HCT116 (cell line): ENCODE measurements at regions not wholly inside any gene's neighbourhood (a gene's known extent, or its start where the extent isn't known, plus 50 kb on each side); places are given as distances from the start of the nearest gene placed in this dataset.

Experiments used
- ATAC-seq: fragments of 200-7000 bp; cut with Tn5 transposase; 2 replicates; pipeline ENCODE4 v1.9.1; 2020; ENCODE audit warnings: mild to moderate bottlenecking, moderate library complexity
- BruUV-seq: library from RNA; stranded (reverse); fragments of 400-500 nt; replicated peaks from 2 replicates; lab custom pipeline; 2021; lab: Mats Ljungman, UMichigan
- CTCF ChIA-PET: fragments of 300-600 bp; sonication (Branson Sonifier 250); formaldehyde crosslinking; loops from one replicate; lab custom pipeline; 2021; ENCODE audit warnings: antibody characterized with exemption; lab: Charles Lee
- POLR2A ChIA-PET: fragments of 300-600, 350-600 bp; sonication (Branson Sonifier 250); formaldehyde crosslinking; loops from one replicate; lab custom pipeline; 2021; ENCODE audit warnings: antibody characterized with exemption; lab: Charles Lee
- RAD21 ChIA-PET, 2 experiments: fragments of 300-600 bp; sonication (Branson Sonifier 250); formaldehyde crosslinking; loops; one replicate each; lab custom pipeline; 2023; ENCODE audit warnings: low total read pairs in 2 of 2; ENCODE audit not compliant: uncharacterized antibody in 2 of 2, unreplicated experiment in 2 of 2, low non-redundant PET in 1 of 2; lab: Charles Lee
- DNase-seq: peaks from one replicate; pipeline ENCODE4 v3.0.0-alpha.2; 2010; ENCODE audit warnings: low read depth, low spot score
- H2AFZ ChIP-seq: fragments of 200-600 bp; shearing (Covaris generic), sonication (generic); 2 replicates; pipeline ENCODE4 v1.6.1; 2017; ENCODE audit warnings: low read depth, mixed run types, mixed read lengths, antibody characterized with exemption, low read length; ENCODE audit not compliant: poor library complexity, severe bottlenecking
- H3K27ac ChIP-seq: 2 replicates; pipeline ENCODE4 v1.5.1; 2012; ENCODE audit warnings: low read depth, low read length
- H3K27me3 ChIP-seq: fragments of 200-600 bp; sonication (generic); 2 replicates; pipeline ENCODE4 v1.6.1; 2016; ENCODE audit warnings: mixed run types, low read length, mixed read lengths; ENCODE audit not compliant: insufficient read depth
- H3K36me3 ChIP-seq, 2 experiments: fragments of 200-500 bp in 1 of 2; fragments of 200-600 bp in 1 of 2; sonication (Bioruptor generic) in 1 of 2; sonication (generic) in 1 of 2; 2 replicates each; pipeline versions ENCODE4 v1.5.1 to v1.6.1; 2014 to 2016; ENCODE audit warnings: low read length in 2 of 2, inconsistent platforms in 1 of 2, mixed read lengths in 1 of 2, mixed run types in 1 of 2; ENCODE audit not compliant: insufficient read depth in 2 of 2, control insufficient read depth in 1 of 2
- H3K4me1 ChIP-seq, 2 experiments: fragments of 200-600 bp in 1 of 2; sonication (generic) in 1 of 2; 2 replicates each; pipeline versions ENCODE4 v1.5.1 to v1.6.1; 2012 to 2017; ENCODE audit warnings: low read length in 2 of 2, inconsistent platforms in 1 of 2, mild to moderate bottlenecking in 1 of 2, mixed read lengths in 1 of 2, mixed run types in 1 of 2, moderate library complexity in 1 of 2; ENCODE audit not compliant: insufficient read depth in 2 of 2, control insufficient read depth in 1 of 2
- H3K4me2 ChIP-seq: fragments of 200-600 bp; sonication (generic); 2 replicates; pipeline ENCODE4 v1.6.1; 2017; ENCODE audit warnings: mixed run types, low read length, mixed read lengths
- H3K4me3 ChIP-seq, 2 experiments: fragments of 200-600 bp in 1 of 2; sonication (generic) in 1 of 2; replicated peaks in 1 of 2; 2 replicates each; pipeline ENCODE4 v1.5.1; 2011 to 2016; ENCODE audit warnings: low read length in 2 of 2, control low read depth in 1 of 2, low read depth in 1 of 2, mild to moderate bottlenecking in 1 of 2, mixed read lengths in 1 of 2, mixed run types in 1 of 2
- H3K79me2 ChIP-seq: fragments of 200-600 bp; sonication (generic); 2 replicates; pipeline ENCODE4 v1.6.1; 2017; ENCODE audit warnings: mild to moderate bottlenecking, mixed run types, low read length, moderate library complexity, mixed read lengths; ENCODE audit not compliant: insufficient read depth
- H3K9ac ChIP-seq: fragments of 200-600 bp; sonication (generic); 2 replicates; pipeline ENCODE4 v1.6.1; 2016; ENCODE audit warnings: low read length, mixed read lengths
- H3K9me2 ChIP-seq: fragments of 200-600 bp; sonication (generic), shearing (Covaris generic); 2 replicates; pipeline ENCODE4 v1.6.1; 2017; ENCODE audit warnings: mixed run types, mild to moderate bottlenecking, moderate library complexity; ENCODE audit not compliant: insufficient read depth
- H3K9me3 ChIP-seq, 2 experiments: fragments of 200-500 bp in 1 of 2; fragments of 200-600 bp in 1 of 2; sonication (Bioruptor generic) in 1 of 2; sonication (generic) in 1 of 2; 2 replicates each; pipeline ENCODE4 v1.6.1; 2014 to 2017; ENCODE audit warnings: low read length in 2 of 2, mixed read lengths in 2 of 2, inconsistent platforms in 1 of 2, low read depth in 1 of 2, mild to moderate bottlenecking in 1 of 2, mixed run types in 1 of 2, moderate library complexity in 1 of 2; ENCODE audit not compliant: control insufficient read depth in 1 of 2, insufficient read depth in 1 of 2
- H4K20me1 ChIP-seq: fragments of 200-600 bp; sonication (generic), shearing (Covaris generic); 2 replicates; pipeline ENCODE4 v1.6.1; 2017; ENCODE audit warnings: mixed run types, mild to moderate bottlenecking, moderate library complexity; ENCODE audit not compliant: insufficient read depth
- CBX3 ChIP-seq: IDR thresholded peaks from 2 replicates; pipeline ENCODE4 v1.6.1; 2012; ENCODE audit warnings: low read depth
- EGR1 ChIP-seq: IDR thresholded peaks from 2 replicates; pipeline ENCODE4 v1.6.1; 2012; ENCODE audit warnings: low read depth
- FOSL1 ChIP-seq: IDR thresholded peaks from 2 replicates; pipeline ENCODE4 v1.6.1; 2012; ENCODE audit warnings: low read depth
- RAD21 ChIP-seq: IDR thresholded peaks from 2 replicates; pipeline ENCODE4 v1.6.1; 2012; ENCODE audit warnings: low read depth, mild to moderate bottlenecking
- ZNF274 ChIP-seq: fragments of 200-500 bp; sonication (Bioruptor generic); IDR thresholded peaks from 2 replicates; pipeline ENCODE4 v1.6.1; 2014; ENCODE audit warnings: mild to moderate bottlenecking, low read depth, low read length, inconsistent platforms
- intact Hi-C: fragments of 100-400 bp; cut with micrococcal nuclease; formaldehyde crosslinking; loops from 2 replicates; pipeline ENCODE4 v1.10.0; 2022
- TF ChIP-seq, protein P1 (sequence below): IDR thresholded peaks from 2 replicates; pipeline ENCODE4 v1.6.1; 2012
- TF ChIP-seq, protein P2 (sequence below), 3 experiments: fragments of 200-600 bp in 1 of 3; sonication (generic) in 1 of 3; IDR thresholded peaks in 2 of 3; conservative IDR thresholded peaks in 1 of 3; 2 replicates each; pipeline ENCODE4 v1.5.1; 2012 to 2017; ENCODE audit warnings: low read depth in 2 of 3, low read length in 2 of 3, antibody characterized with exemption in 1 of 3, borderline replicate concordance in 1 of 3, control low read depth in 1 of 3, mild to moderate bottlenecking in 1 of 3, mixed read lengths in 1 of 3, mixed run types in 1 of 3, moderate library complexity in 1 of 3; ENCODE audit not compliant: insufficient read depth in 1 of 3
- TF ChIP-seq, protein P3 (sequence below): IDR thresholded peaks from 2 replicates; pipeline ENCODE4 v1.6.1; 2011; ENCODE audit warnings: mild to moderate bottlenecking, low read length, moderate library complexity; ENCODE audit not compliant: insufficient replicate concordance; ENCODE audit errors: extremely low read depth

DNA sequence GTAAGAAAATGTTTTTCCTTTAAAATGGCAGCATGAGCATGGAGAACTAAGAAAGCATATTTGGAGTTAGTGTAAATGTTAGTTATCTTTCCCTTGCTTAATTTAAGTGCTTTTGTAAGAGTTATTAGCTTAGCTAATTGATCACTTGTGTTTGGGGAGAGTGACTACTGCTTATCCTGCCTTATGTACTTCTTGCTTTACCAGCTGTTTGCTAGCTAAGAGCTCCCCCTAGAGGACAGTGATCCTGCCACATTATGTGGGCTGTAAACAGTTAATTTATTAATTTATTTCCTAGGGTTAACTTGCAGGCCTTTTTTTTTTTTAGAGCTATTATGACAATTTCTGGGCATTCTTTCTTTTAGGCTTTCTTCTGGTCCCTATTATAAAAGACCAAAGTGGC lies 435.8 kb downstream of the MAGEB5 start:
- no peaks in the 10 kb centered on the region for H3K9me3 ChIP-seq
- H2AFZ ChIP-seq, result no peak overlapping the region
- no peaks in the 10 kb centered on the region for H3K79me2 ChIP-seq
- no peaks in the 10 kb centered on the region for H3K27me3 ChIP-seq
- ChIA-PET POLR2A (no interaction called here), CTCF (interaction anchor here (1.6 kb wide), 1 partner anchor 9 kb away, joined by 3 read pairs; no protein-coding TSS in a partner anchor), RAD21 (no interaction called here)
- no peaks in the 10 kb centered on the region for H3K36me3 ChIP-seq
- no peaks in the 10 kb centered on the region for H3K4me1 ChIP-seq
- H4K20me1 ChIP-seq, result no peaks in the 10 kb centered on the region
- no peak for DNase-seq
- no peak overlapping the region for H3K27ac ChIP-seq
- no peaks in the 10 kb centered on the region for H3K9me2 ChIP-seq
- H3K4me2 ChIP-seq, result no peak overlapping the region
- TF ChIP-seq, protein P1, sequence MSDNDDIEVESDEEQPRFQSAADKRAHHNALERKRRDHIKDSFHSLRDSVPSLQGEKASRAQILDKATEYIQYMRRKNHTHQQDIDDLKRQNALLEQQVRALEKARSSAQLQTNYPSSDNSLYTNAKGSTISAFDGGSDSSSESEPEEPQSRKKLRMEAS, result no peak
- peak; percentile 51 for TF ChIP-seq RAD21
- TF ChIP-seq, protein P2, sequence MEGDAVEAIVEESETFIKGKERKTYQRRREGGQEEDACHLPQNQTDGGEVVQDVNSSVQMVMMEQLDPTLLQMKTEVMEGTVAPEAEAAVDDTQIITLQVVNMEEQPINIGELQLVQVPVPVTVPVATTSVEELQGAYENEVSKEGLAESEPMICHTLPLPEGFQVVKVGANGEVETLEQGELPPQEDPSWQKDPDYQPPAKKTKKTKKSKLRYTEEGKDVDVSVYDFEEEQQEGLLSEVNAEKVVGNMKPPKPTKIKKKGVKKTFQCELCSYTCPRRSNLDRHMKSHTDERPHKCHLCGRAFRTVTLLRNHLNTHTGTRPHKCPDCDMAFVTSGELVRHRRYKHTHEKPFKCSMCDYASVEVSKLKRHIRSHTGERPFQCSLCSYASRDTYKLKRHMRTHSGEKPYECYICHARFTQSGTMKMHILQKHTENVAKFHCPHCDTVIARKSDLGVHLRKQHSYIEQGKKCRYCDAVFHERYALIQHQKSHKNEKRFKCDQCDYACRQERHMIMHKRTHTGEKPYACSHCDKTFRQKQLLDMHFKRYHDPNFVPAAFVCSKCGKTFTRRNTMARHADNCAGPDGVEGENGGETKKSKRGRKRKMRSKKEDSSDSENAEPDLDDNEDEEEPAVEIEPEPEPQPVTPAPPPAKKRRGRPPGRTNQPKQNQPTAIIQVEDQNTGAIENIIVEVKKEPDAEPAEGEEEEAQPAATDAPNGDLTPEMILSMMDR (IDR thresholded peaks at IDR 0.05 in 2 of 3, conservative IDR thresholded peaks at IDR 0.05 in 1 of 3; ENCODE audit: borderline replicate concordance in 1 of 3, insufficient read depth in 1 of 3, low read depth in 2 of 3, low read length in 2 of 3), result peak; percentile 8 to 51 (median 30); a peak in 4 of 6 replicates
- intact Hi-C loops, result loop anchor here (5.0 kb wide), 3 partner anchors 266 to 746 kb away; no protein-coding TSS in a partner anchor
- no peak overlapping the region for H3K9ac ChIP-seq
- ATAC-seq, result no peak
- H3K4me3 ChIP-seq, result no peak overlapping the region
- BruUV-seq, result no TSS peak

DNA sequence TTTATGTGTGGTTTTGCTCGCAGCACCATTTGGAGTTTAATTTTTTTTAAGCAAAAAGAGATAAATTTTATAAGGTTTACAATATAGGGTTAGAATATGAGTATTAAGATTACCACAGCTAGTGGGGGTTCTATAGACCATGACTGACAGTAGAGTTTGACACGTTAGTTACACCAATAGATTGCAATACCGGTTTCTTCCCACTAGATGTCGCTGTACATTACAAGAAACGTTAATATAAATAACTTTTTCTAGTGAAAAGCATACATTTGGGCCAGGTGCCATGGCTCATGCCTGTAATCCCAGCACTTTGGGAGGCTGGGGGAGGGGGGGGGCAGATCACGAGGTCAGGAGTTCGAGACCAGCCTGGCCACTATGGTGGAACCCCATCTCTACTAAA lies 433.6 kb downstream of the MAGEB5 start:
- Histone ChIP-seq H3K4me2 (no peak overlapping the region), H3K4me3 (no peak overlapping the region), H3K27me3 (no peaks in the 10 kb centered on the region), H3K27ac (no peak overlapping the region), H3K4me1 (no peaks in the 10 kb centered on the region), H2AFZ (no peak overlapping the region), H3K9me3 (no peaks in the 10 kb centered on the region), H4K20me1 (no peaks in the 10 kb centered on the region), H3K36me3 (no peaks in the 10 kb centered on the region), H3K9ac (no peak overlapping the region), H3K9me2 (no peaks in the 10 kb centered on the region), H3K79me2 (no peaks in the 10 kb centered on the region)
- RAD21 ChIA-PET, result no interaction called here
- POLR2A ChIA-PET, result no interaction called here
- ATAC-seq, result peak; percentile 50
- BruUV-seq, result no TSS peak
- TF ChIP-seq CBX3, result no peak
- TF ChIP-seq EGR1, result no peak
- TF ChIP-seq, protein P2 (IDR thresholded peaks at IDR 0.05 in 2 of 3, conservative IDR thresholded peaks at IDR 0.05 in 1 of 3; ENCODE audit: borderline replicate concordance in 1 of 3, insufficient read depth in 1 of 3, low read depth in 2 of 3, low read length in 2 of 3), result peak; percentile 9 to 53 (median 43); a peak in 4 of 6 replicates
- TF ChIP-seq, protein P3, sequence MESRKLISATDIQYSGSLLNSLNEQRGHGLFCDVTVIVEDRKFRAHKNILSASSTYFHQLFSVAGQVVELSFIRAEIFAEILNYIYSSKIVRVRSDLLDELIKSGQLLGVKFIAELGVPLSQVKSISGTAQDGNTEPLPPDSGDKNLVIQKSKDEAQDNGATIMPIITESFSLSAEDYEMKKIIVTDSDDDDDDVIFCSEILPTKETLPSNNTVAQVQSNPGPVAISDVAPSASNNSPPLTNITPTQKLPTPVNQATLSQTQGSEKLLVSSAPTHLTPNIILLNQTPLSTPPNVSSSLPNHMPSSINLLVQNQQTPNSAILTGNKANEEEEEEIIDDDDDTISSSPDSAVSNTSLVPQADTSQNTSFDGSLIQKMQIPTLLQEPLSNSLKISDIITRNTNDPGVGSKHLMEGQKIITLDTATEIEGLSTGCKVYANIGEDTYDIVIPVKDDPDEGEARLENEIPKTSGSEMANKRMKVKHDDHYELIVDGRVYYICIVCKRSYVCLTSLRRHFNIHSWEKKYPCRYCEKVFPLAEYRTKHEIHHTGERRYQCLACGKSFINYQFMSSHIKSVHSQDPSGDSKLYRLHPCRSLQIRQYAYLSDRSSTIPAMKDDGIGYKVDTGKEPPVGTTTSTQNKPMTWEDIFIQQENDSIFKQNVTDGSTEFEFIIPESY, result no peak
- TF ChIP-seq FOSL1, result no peak
- no peak for TF ChIP-seq ZNF274
- peak; percentile 29; the same call in 1 of the 2 replicates for TF ChIP-seq RAD21
- peak; percentile 40 for DNase-seq
- CTCF ChIA-PET, result interaction anchor here (0.8 kb wide), 1 partner anchor 13 kb away, joined by 3 read pairs; no protein-coding TSS in a partner anchor
- intact Hi-C loops, result loop anchor here (10.0 kb wide), 1 partner anchor 205 kb away; no protein-coding TSS in a partner anchor
